OCI-LY1 (cell line): ENCODE measurements at regions not wholly inside any gene's neighbourhood (a gene's known extent, or its start where the extent isn't known, plus 50 kb on each side); places are given as distances from the start of the nearest gene placed in this dataset.

Experiments used
- H2AFZ ChIP-seq: fragments of 200-600 bp; sonication (generic), shearing (Covaris generic); 2 replicates; pipeline ENCODE4 v1.6.0; 2014; ENCODE audit warnings: antibody characterized with exemption, mild to moderate bottlenecking, low read length
- H3F3A ChIP-seq: fragments of 200-600 bp; sonication (generic), shearing (Covaris generic); 2 replicates; pipeline ENCODE4 v1.6.0; 2014; ENCODE audit warnings: mild to moderate bottlenecking, antibody characterized with exemption, low read length, moderate library complexity; ENCODE audit not compliant: insufficient read depth
- H3K27ac ChIP-seq: fragments of 200-600 bp; sonication (generic); 2 replicates; pipeline ENCODE4 v1.5.1; 2014; ENCODE audit warnings: low read length, mixed run types, mild to moderate bottlenecking, low read depth; ENCODE audit not compliant: poor library complexity, severe bottlenecking
- H3K27me3 ChIP-seq: fragments of 200-600 bp; sonication (generic); 2 replicates; pipeline ENCODE4 v1.6.0; 2014; ENCODE audit warnings: antibody characterized with exemption, mild to moderate bottlenecking, low read length, moderate library complexity; ENCODE audit not compliant: insufficient read depth
- H3K36me3 ChIP-seq: fragments of 200-600 bp; sonication (generic); 2 replicates; pipeline ENCODE4 v1.6.1; 2014; ENCODE audit warnings: mild to moderate bottlenecking, antibody characterized with exemption, low read length, moderate library complexity, mixed read lengths; ENCODE audit not compliant: insufficient read depth
- H3K4me1 ChIP-seq: fragments of 200-600 bp; sonication (generic); 2 replicates; pipeline ENCODE4 v1.5.1; 2014; ENCODE audit warnings: mild to moderate bottlenecking, low read length, moderate library complexity; ENCODE audit not compliant: insufficient read depth, severe bottlenecking
- H3K4me2 ChIP-seq: fragments of 200-600 bp; sonication (generic), shearing (Covaris generic); 2 replicates; pipeline ENCODE4 v1.6.1; 2014; ENCODE audit warnings: low read length
- H3K4me3 ChIP-seq: fragments of 200-600 bp; sonication (generic); 2 replicates; pipeline ENCODE4 v1.5.1; 2014; ENCODE audit warnings: low read length, low read depth, mild to moderate bottlenecking, mixed read lengths; ENCODE audit not compliant: poor library complexity, severe bottlenecking
- H3K79me2 ChIP-seq: fragments of 200-600 bp; shearing (Covaris generic); 2 replicates; pipeline ENCODE4 v1.6.1; 2016; ENCODE audit warnings: mixed run types, low read length, mixed read lengths; ENCODE audit not compliant: insufficient read depth
- H3K9ac ChIP-seq: fragments of 200-600 bp; sonication (generic), shearing (Covaris generic); 2 replicates; pipeline ENCODE4 v1.6.1; 2014; ENCODE audit warnings: mild to moderate bottlenecking, low read length, mixed read lengths
- H3K9me2 ChIP-seq: fragments of 200-600 bp; sonication (generic), shearing (Covaris generic); 2 replicates; pipeline ENCODE4 v1.6.1; 2014; ENCODE audit warnings: low read depth, mild to moderate bottlenecking, low read length, mixed read lengths
- H3K9me3 ChIP-seq: fragments of 200-600 bp; shearing (Covaris generic); 2 replicates; pipeline ENCODE4 v1.6.1; 2014; ENCODE audit warnings: low read length, mixed read lengths
- H4K20me1 ChIP-seq: fragments of 200-600 bp; sonication (generic), shearing (Covaris generic); 2 replicates; pipeline ENCODE4 v1.6.0; 2016; ENCODE audit warnings: mild to moderate bottlenecking, low read length; ENCODE audit not compliant: insufficient read depth
- CTCF ChIP-seq: fragments of 200-600 bp; sonication (generic), shearing (Covaris generic); IDR thresholded peaks from 2 replicates; pipeline ENCODE4 v1.5.1; 2017; ENCODE audit warnings: mild to moderate bottlenecking, antibody characterized with exemption, low read length, moderate library complexity, mixed read lengths
- EZH2 ChIP-seq: fragments of 200-600 bp; sonication (generic), shearing (Covaris generic); IDR thresholded peaks from 2 replicates; pipeline ENCODE4 v1.8.0; 2017; ENCODE audit warnings: borderline replicate concordance, mixed run types, mild to moderate bottlenecking, antibody characterized with exemption, low read length, moderate library complexity, mixed read lengths

GRCh38 chr1:61007534-61008364, 74.6 kb upstream of the NFIA start:
- Histone ChIP-seq H2AFZ (no peak overlapping the region), H3F3A (no peaks in the 10 kb centered on the region)

GRCh38 chr1:61005614-61006580, 76.5 kb upstream of the NFIA start:
- Histone ChIP-seq H3K4me3 (no peak overlapping the region), H3K27ac (no peak overlapping the region), H3F3A (no peaks in the 10 kb centered on the region), H3K9me2 (no peaks in the 10 kb centered on the region), H4K20me1 (no peaks in the 10 kb centered on the region), H3K4me1 (no peaks in the 10 kb centered on the region), H3K9me3 (no peaks in the 10 kb centered on the region), H3K27me3 (no peaks in the 10 kb centered on the region; the same call in 1 of the 2 replicates), H2AFZ (no peak overlapping the region), H3K9ac (no peak overlapping the region), H3K79me2 (no peaks in the 10 kb centered on the region), H3K36me3 (no peaks in the 10 kb centered on the region), H3K4me2 (no peak overlapping the region)
- TF ChIP-seq EZH2, result no peak
- TF ChIP-seq CTCF, result no peak

More at GRCh38 chr1:61007534-61008364, 74.6 kb upstream of the NFIA start:
- H3K79me2 ChIP-seq, result no peaks in the 10 kb centered on the region
- H3K27ac ChIP-seq, result no peak overlapping the region
- H3K4me1 ChIP-seq, result no peaks in the 10 kb centered on the region
- H3K27me3 ChIP-seq, result no peaks in the 10 kb centered on the region; the same call in 1 of the 2 replicates
- no peak overlapping the region for H3K4me2 ChIP-seq
- H3K4me3 ChIP-seq, result no peak overlapping the region
- no peak overlapping the region for H3K9ac ChIP-seq
- no peaks in the 10 kb centered on the region for H4K20me1 ChIP-seq
- TF ChIP-seq CTCF (no peak), EZH2 (no peak)
- H3K36me3 ChIP-seq, result no peaks in the 10 kb centered on the region
- H3K9me3 ChIP-seq, result no peaks in the 10 kb centered on the region
- no peaks in the 10 kb centered on the region for H3K9me2 ChIP-seq

DNA sequence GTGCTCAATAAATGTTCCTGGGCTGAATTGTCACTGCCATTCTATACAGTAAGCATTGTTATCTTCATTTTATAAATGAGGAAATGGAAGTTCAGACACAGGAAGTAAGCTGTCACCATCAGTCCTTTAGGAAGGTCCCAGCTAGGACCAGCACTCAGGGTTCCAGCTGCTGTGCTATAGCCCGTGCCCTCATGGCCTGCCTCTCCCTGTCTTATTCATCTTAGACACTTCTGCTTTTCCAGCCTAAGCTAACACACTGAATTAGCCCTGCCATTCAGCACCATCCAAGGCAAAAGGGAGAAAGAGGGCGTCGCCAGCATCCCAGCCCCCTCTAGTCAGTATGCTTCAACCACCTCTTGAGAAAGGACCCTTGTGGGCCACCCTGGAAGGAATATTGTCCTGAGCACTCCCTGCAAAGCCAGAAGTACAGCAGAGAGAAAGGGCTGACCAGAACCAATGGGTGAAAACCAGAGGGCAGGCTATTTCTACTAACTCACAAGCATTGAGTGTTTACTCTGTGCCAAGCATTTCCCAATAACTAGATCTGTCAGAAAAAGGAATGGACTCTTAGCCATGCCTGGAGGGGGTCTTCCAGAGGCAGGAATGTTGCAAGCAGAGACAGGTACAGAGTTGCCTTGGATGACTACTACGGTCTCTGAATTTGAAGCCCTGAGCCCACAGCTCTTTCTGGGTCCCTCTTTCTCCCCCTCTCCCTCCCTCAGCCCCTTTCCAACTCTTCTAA, 77.9 kb upstream of the NFIA start:
- Histone ChIP-seq H3K79me2 (no peaks in the 10 kb centered on the region), H3K4me1 (no peaks in the 10 kb centered on the region), H3K9me2 (no peaks in the 10 kb centered on the region), H3K9me3 (no peaks in the 10 kb centered on the region), H3K9ac (no peak overlapping the region), H3K4me2 (no peak overlapping the region), H4K20me1 (no peaks in the 10 kb centered on the region), H3K27me3 (no peaks in the 10 kb centered on the region; the same call in 1 of the 2 replicates), H3K4me3 (no peak overlapping the region), H2AFZ (no peak overlapping the region), H3K36me3 (no peaks in the 10 kb centered on the region), H3K27ac (no peak overlapping the region), H3F3A (no peaks in the 10 kb centered on the region)
- TF ChIP-seq CTCF, result no peak
- TF ChIP-seq EZH2, result no peak
